Retinal pigment epithelial cell (primary cell): ENCODE measurements at regions not wholly inside any gene's neighbourhood (a gene's known extent, or its start where the extent isn't known, plus 50 kb on each side); places are given as distances from the start of the nearest gene placed in this dataset.

Experiments
- DNase-seq: peaks from one replicate; pipeline ENCODE4 v3.0.0-alpha.2; 2010; ENCODE audit warnings: low read depth
- H3K4me3 ChIP-seq: 2 replicates; pipeline ENCODE4 v1.5.1; 2011; ENCODE audit warnings: mild to moderate bottlenecking, low read length, control low read depth, moderate library complexity
- TF ChIP-seq, protein P1 (sequence below): conservative IDR thresholded peaks from 2 replicates; pipeline ENCODE4 v1.5.1; 2011; ENCODE audit warnings: low read depth, low read length, control low read depth, inconsistent platforms

- H3K4me3 ChIP-seq: peak overlapping the region; percentile 29
- TF ChIP-seq, protein P1, sequence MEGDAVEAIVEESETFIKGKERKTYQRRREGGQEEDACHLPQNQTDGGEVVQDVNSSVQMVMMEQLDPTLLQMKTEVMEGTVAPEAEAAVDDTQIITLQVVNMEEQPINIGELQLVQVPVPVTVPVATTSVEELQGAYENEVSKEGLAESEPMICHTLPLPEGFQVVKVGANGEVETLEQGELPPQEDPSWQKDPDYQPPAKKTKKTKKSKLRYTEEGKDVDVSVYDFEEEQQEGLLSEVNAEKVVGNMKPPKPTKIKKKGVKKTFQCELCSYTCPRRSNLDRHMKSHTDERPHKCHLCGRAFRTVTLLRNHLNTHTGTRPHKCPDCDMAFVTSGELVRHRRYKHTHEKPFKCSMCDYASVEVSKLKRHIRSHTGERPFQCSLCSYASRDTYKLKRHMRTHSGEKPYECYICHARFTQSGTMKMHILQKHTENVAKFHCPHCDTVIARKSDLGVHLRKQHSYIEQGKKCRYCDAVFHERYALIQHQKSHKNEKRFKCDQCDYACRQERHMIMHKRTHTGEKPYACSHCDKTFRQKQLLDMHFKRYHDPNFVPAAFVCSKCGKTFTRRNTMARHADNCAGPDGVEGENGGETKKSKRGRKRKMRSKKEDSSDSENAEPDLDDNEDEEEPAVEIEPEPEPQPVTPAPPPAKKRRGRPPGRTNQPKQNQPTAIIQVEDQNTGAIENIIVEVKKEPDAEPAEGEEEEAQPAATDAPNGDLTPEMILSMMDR: peak; percentile 89
- DNase-seq: no peak
These were observed 160.3 kb downstream of the INO80D start for GRCh38 chr2:205925373-205926337.

GRCh38 chr2:205924676-205925075 lies 161.3 kb downstream of the INO80D start:
- DNase-seq: no peak
- no peak overlapping the region for H3K4me3 ChIP-seq
- TF ChIP-seq, protein P1: no peak

- H3K4me3 ChIP-seq: no peak overlapping the region
- DNase-seq: no peak
- TF ChIP-seq, protein P1: no peak
These were observed 170.8 kb downstream of the INO80D start for GRCh38 chr2:205915130-205915524.

- DNase-seq: no peak
These were observed 171.5 kb downstream of the INO80D start for GRCh38 chr2:205914213-205915129.

DNA sequence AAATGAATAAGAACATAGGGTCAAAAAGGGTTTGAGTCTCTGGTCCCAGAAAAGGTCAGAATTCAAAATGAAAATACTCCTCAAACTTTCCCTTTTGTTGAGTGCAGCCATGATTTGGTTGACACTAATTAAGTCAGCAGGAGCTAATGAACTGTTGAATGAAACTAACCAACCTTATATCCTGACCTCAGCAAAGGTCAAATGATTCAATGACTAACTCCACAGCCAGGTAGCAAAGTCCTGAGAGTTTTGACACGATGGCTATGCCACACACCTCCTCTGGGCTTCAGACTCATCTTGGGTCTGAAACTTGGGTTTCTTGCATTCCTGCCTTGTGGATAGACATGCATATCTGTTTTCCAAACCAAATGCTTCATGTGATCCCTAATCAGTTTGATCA lies 172.3 kb downstream of the INO80D start:
- H3K4me3 ChIP-seq: no peak overlapping the region
- DNase-seq: no peak
- TF ChIP-seq, protein P1: no peak

More at GRCh38 chr2:205914213-205915129, 171.5 kb downstream of the INO80D start:
- no peak overlapping the region for H3K4me3 ChIP-seq
- TF ChIP-seq, protein P1: no peak

DNA sequence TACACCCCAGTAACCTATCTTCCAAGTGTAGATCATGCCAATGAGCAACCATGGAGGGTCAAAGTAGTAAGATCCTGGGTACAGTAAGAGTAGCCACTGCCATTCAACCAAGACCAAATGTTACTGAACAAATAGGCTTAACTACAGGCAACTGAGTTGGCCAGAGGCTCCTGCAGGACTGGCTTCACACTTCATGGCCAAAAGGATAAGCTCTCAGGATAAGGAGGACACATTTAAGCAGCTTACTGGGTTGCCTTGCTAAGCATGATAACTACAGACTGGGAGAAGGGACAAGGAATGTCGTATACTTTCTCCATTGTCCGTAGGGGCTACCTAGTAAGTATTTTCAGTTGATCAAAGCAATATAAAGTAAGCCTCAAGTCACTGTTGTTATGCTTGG lies 174.7 kb downstream of the INO80D start:
- no peak for DNase-seq
- no peak overlapping the region for H3K4me3 ChIP-seq
- TF ChIP-seq, protein P1: no peak
